ENCODE measurements at regions not wholly inside any gene's neighbourhood (a gene's known extent, or its start where the extent isn't known, plus 50 kb on each side); places are given as distances from the start of the nearest gene placed in this dataset.

GRCh38 chr16:73306901-73307413, 259.0 kb upstream of the ZFHX3 start:
- Histone ChIP-seq H3K4me1 (no peaks in the 10 kb centered on the region), H3K27me3 (no peaks in the 10 kb centered on the region), H3K27ac (no peak overlapping the region), H3K9me3 (no peaks in the 10 kb centered on the region), H3K36me3 (no peaks in the 10 kb centered on the region), H3K4me3 (no peak overlapping the region)
- DNase-seq (no peak), ATAC-seq (no peak)
- TF ChIP-seq POLR2A (IDR thresholded peaks at IDR 0.05): no peak
- intact Hi-C loops (cut with DNase I): no loop called here
- 9% methylated on average over 1 of the region's 1 CpG for WGBS (ENCODE audit: insufficient coverage, low coverage, low lambda C conversion rate, missing lambda C conversion rate)

DNA sequence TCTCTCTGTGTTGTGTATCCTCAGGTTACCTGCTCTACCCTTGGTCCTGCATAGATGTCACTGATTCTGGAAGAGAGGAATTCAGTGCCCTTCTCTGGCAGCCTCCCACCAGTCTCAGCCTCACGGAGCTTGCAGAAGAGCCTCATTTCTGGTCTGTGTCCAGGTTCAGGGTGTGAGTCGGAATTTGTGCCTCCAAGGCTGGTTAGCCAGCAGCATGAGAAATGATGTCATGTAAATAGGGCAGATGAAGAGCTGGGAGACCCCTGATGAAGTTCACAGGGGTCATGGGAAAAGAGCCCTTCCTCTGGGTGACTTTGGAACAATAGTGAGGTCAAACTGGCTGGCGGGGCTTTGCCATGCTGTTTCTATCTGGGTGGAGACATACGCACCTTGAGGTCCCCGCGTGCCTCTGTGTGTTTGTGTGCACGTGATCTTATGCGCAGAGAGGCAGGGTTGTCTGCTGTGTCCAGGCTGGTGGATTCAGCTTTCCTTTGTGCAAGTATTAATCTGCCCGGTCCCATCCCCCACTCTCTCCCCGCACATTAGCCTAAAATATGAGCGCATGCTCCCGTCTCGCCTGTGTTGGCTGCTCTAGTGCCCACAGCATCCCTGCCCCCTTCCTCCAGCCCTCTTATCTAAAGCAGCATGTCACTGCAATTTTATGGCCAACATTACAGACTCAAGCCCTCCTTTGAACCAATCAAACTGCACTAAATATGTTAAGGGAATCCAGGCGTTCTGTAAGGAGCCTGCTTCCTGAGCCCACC, 256.3 kb upstream of the ZFHX3 start:
- H3K4me3 ChIP-seq: no peak overlapping the region
- no peak overlapping the region for H3K27ac ChIP-seq
- H3K27me3 ChIP-seq: no peaks in the 10 kb centered on the region
- no peaks in the 10 kb centered on the region for H3K36me3 ChIP-seq
- DNase-seq (no peak), ATAC-seq (no peak)
- WGBS (ENCODE audit: insufficient coverage, low coverage, low lambda C conversion rate, missing lambda C conversion rate): 57% methylated on average over 8 of the region's 14 CpGs
- no peaks in the 10 kb centered on the region for H3K9me3 ChIP-seq
- TF ChIP-seq POLR2A (IDR thresholded peaks at IDR 0.05): no peak
- TF ChIP-seq, protein P1, sequence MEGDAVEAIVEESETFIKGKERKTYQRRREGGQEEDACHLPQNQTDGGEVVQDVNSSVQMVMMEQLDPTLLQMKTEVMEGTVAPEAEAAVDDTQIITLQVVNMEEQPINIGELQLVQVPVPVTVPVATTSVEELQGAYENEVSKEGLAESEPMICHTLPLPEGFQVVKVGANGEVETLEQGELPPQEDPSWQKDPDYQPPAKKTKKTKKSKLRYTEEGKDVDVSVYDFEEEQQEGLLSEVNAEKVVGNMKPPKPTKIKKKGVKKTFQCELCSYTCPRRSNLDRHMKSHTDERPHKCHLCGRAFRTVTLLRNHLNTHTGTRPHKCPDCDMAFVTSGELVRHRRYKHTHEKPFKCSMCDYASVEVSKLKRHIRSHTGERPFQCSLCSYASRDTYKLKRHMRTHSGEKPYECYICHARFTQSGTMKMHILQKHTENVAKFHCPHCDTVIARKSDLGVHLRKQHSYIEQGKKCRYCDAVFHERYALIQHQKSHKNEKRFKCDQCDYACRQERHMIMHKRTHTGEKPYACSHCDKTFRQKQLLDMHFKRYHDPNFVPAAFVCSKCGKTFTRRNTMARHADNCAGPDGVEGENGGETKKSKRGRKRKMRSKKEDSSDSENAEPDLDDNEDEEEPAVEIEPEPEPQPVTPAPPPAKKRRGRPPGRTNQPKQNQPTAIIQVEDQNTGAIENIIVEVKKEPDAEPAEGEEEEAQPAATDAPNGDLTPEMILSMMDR (IDR thresholded peaks at IDR 0.05): no peak
- no peaks in the 10 kb centered on the region for H3K4me1 ChIP-seq
- intact Hi-C loops (cut with DNase I): no loop called here

GRCh38 chr16:73302942-73303341, 255.0 kb upstream of the ZFHX3 start:
- Histone ChIP-seq H3K4me1 (no peaks in the 10 kb centered on the region), H3K36me3 (no peaks in the 10 kb centered on the region), H3K27ac (no peak overlapping the region), H3K9me3 (no peaks in the 10 kb centered on the region), H3K27me3 (no peaks in the 10 kb centered on the region), H3K4me3 (no peak overlapping the region)
- DNase-seq (no peak), ATAC-seq (no peak)
- intact Hi-C loops (cut with DNase I): no loop called here
- TF ChIP-seq POLR2A (IDR thresholded peaks at IDR 0.05): no peak
- TF ChIP-seq, protein P1 (IDR thresholded peaks at IDR 0.05): no peak
- whole genome bisulfite sequencing (ENCODE audit: insufficient coverage, low coverage, low lambda C conversion rate, missing lambda C conversion rate): 48% methylated on average over 3 of the region's 3 CpGs

- Histone ChIP-seq H3K36me3 (no peaks in the 10 kb centered on the region), H3K27ac (no peak overlapping the region), H3K4me3 (no peak overlapping the region), H3K9me3 (no peaks in the 10 kb centered on the region), H3K27me3 (no peaks in the 10 kb centered on the region), H3K4me1 (no peaks in the 10 kb centered on the region)
- 83% methylated on average over 2 of the region's 2 CpGs for WGBS (ENCODE audit: insufficient coverage, low coverage, low lambda C conversion rate, missing lambda C conversion rate)
- DNase-seq (no peak), ATAC-seq (no peak)
- intact Hi-C loops (cut with DNase I): no loop called here
- TF ChIP-seq, protein P1 (IDR thresholded peaks at IDR 0.05): no peak
- no peak for TF ChIP-seq POLR2A (IDR thresholded peaks at IDR 0.05)
These were observed 254.1 kb upstream of the ZFHX3 start for GRCh38 chr16:73301984-73302383.

GRCh38 chr16:73299346-73299745, 251.4 kb upstream of the ZFHX3 start:
- DNase-seq (no peak), ATAC-seq (no peak)
- WGBS (ENCODE audit: insufficient coverage, low coverage, low lambda C conversion rate, missing lambda C conversion rate): 57% methylated on average over 5 of the region's 7 CpGs
- intact Hi-C loops (cut with DNase I): no loop called here
- TF ChIP-seq POLR2A (IDR thresholded peaks at IDR 0.05): no peak
- TF ChIP-seq, protein P1 (IDR thresholded peaks at IDR 0.05): no peak
- no peaks in the 10 kb centered on the region for H3K9me3 ChIP-seq
- no peaks in the 10 kb centered on the region for H3K27me3 ChIP-seq
- H3K27ac ChIP-seq: no peak overlapping the region
- H3K4me1 ChIP-seq: no peaks in the 10 kb centered on the region
- H3K36me3 ChIP-seq: no peaks in the 10 kb centered on the region
- no peak overlapping the region for H3K4me3 ChIP-seq

Data from right lobe of liver (tissue), 6 donors.